ENCODE measurements at regions not wholly inside any gene's neighbourhood (a gene's known extent, or its start where the extent isn't known, plus 50 kb on each side); places are given as distances from the start of the nearest gene placed in this dataset.

DNA sequence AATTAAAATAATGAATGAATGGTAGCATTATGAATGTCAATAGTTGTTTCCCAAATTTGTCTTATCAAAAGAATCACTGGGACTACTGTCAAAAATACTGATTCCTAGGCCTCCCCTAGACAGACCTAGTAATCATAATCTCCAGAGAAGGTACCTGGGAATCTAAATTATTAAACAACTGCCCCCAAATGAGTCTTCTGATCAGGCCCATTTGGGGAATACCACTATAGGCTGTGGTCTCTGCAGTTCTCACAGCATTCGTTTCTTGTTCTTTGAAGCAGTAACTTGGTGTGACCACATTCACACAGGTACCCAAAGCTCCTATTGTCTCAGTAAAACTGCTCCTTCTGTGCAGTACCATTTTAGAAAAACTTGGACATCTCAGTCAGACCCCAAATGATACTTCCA, 230.9 kb downstream of the PIK3R1 start:
- Mint-ChIP-seq H3K27ac (no peak overlapping the region), H3K4me1 (no peaks in the 10 kb centered on the region), H3K4me3 (no peak overlapping the region), H3K27me3 (peaks cover 4% of the 10 kb centered on the region), H3K9me3 (ENCODE audit: insufficient read depth) (no peaks in the 10 kb centered on the region)
- Histone ChIP-seq H3K4me2 (replicated peaks; ENCODE audit: low read depth, low read length, poor library complexity, severe bottlenecking) (no peak overlapping the region), H3K4me1 (ENCODE audit: control insufficient read depth in 2 of 2, insufficient read depth in 2 of 2, low read length in 2 of 2) (no peaks in the 10 kb centered on the region), H3K9me3 (ENCODE audit: control extremely low read depth in 1 of 3, control insufficient read depth in 2 of 3, insufficient read depth in 1 of 3, low read length in 2 of 3) (no peaks in the 10 kb centered on the region), H3K27me3 (replicated peaks in 1 of 4; ENCODE audit: control extremely low read depth in 1 of 4, control insufficient read depth in 3 of 4, insufficient read depth in 4 of 4, low read length in 3 of 4) (no peaks in the 10 kb centered on the region), H3K9ac (ENCODE audit: low read length) (no peak overlapping the region), H4K20me1 (ENCODE audit: control insufficient read depth, insufficient read depth, low read length, poor library complexity, severe bottlenecking) (no peaks in the 10 kb centered on the region), H3K4me3 (ENCODE audit: control extremely low read depth in 1 of 5, extremely low read depth in 1 of 5, insufficient read depth in 1 of 5, low read depth in 2 of 5, low read length in 4 of 5) (no peak overlapping the region), H3K79me2 (ENCODE audit: control insufficient read depth, insufficient read depth, low read length) (no peaks in the 10 kb centered on the region), H3K27ac (ENCODE audit: low read length in 2 of 2) (no peak overlapping the region), H3K36me3 (replicated peaks in 1 of 2; ENCODE audit: control extremely low read depth in 1 of 2, control insufficient read depth in 1 of 2, extremely low read depth in 1 of 2, insufficient read depth in 2 of 2, low read length in 1 of 2) (no peaks in the 10 kb centered on the region), H2AFZ (ENCODE audit: insufficient read depth, low read depth, low read length, poor library complexity, severe bottlenecking) (no peak overlapping the region)
- WGBS (ENCODE audit: insufficient coverage), result 25% methylated on average over 1 of the region's 1 CpG
- ATAC-seq (ENCODE audit: low read depth) (no peak), DNase-seq (no peak)
- no peak for TF ChIP-seq EZH2 (IDR thresholded peaks at IDR 0.05; ENCODE audit: borderline replicate concordance, insufficient read depth, low read depth, low read length, poor library complexity, severe bottlenecking)
- TF ChIP-seq, protein P1, sequence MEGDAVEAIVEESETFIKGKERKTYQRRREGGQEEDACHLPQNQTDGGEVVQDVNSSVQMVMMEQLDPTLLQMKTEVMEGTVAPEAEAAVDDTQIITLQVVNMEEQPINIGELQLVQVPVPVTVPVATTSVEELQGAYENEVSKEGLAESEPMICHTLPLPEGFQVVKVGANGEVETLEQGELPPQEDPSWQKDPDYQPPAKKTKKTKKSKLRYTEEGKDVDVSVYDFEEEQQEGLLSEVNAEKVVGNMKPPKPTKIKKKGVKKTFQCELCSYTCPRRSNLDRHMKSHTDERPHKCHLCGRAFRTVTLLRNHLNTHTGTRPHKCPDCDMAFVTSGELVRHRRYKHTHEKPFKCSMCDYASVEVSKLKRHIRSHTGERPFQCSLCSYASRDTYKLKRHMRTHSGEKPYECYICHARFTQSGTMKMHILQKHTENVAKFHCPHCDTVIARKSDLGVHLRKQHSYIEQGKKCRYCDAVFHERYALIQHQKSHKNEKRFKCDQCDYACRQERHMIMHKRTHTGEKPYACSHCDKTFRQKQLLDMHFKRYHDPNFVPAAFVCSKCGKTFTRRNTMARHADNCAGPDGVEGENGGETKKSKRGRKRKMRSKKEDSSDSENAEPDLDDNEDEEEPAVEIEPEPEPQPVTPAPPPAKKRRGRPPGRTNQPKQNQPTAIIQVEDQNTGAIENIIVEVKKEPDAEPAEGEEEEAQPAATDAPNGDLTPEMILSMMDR (IDR thresholded peaks at IDR 0.05), result no peak
- CTCF ChIA-PET, result interaction anchor here (4.5 kb wide), 1 partner anchor 15 kb away, joined by 29 read pairs; no protein-coding TSS in a partner anchor
- intact Hi-C loops (cut with micrococcal nuclease), result no loop called here
- POLR2A ChIA-PET, result no interaction called here

DNA sequence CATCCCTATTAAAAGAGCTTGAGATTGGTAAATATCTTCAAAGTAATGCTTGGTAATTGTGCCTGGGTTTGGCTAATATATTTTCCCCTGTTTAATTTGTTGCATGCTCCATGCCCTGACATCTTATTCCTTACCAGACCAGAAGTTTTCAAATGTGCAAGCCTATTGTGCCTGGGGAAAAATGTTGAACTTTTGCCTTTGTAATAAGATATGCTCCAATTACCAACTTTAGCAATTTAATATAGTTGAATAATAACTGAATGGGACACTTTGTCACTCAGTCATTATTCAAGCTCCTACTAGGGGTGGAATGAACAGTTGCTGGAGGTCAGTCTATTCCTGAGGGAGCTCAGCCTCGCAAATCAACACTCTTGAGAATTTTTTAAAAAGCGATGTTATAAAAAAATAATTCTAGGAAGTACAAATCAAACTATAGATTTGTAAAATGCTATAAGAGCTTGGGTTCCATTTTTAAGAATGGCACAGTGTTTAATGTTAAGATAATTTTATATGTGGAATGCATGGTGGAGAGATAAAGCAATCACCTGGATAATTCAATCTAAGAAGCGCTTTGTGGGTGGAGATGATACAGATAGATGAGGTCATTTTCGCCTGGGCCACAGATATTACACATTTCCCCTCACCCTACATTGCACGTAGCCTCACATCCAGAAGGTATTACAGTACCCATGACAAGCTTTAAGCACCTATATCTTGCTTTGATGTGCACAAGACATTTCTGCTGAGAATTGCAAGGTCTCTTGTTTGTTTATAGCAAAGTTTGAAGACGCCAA, 231.8 kb downstream of the PIK3R1 start:
- no peaks in the 10 kb centered on the region for H3K4me1 ChIP-seq (ENCODE audit: control insufficient read depth in 2 of 2, insufficient read depth in 2 of 2, low read length in 2 of 2)
- ATAC-seq (ENCODE audit: low read depth) (no peak), DNase-seq (no peak)
- WGBS (ENCODE audit: insufficient coverage), result 100% methylated on average over 1 of the region's 6 CpGs
- no peaks in the 10 kb centered on the region for H4K20me1 ChIP-seq (ENCODE audit: control insufficient read depth, insufficient read depth, low read length, poor library complexity, severe bottlenecking)
- H3K9ac ChIP-seq (ENCODE audit: low read length), result no peak overlapping the region
- H3K9me3 Mint-ChIP-seq (ENCODE audit: insufficient read depth), result no peaks in the 10 kb centered on the region
- H3K4me2 ChIP-seq (replicated peaks; ENCODE audit: low read depth, low read length, poor library complexity, severe bottlenecking), result no peak overlapping the region
- H3K4me3 Mint-ChIP-seq, result no peak overlapping the region
- H3K27ac Mint-ChIP-seq, result no peak overlapping the region
- H3K4me3 ChIP-seq (ENCODE audit: control extremely low read depth in 1 of 5, extremely low read depth in 1 of 5, insufficient read depth in 1 of 5, low read depth in 2 of 5, low read length in 4 of 5), result no peak overlapping the region
- H3K9me3 ChIP-seq (ENCODE audit: control extremely low read depth in 1 of 3, control insufficient read depth in 2 of 3, insufficient read depth in 1 of 3, low read length in 2 of 3), result no peaks in the 10 kb centered on the region
- CTCF ChIA-PET, result interaction anchor here (4.5 kb wide), 1 partner anchor 14 kb away, joined by 29 read pairs; no protein-coding TSS in a partner anchor
- intact Hi-C loops (cut with micrococcal nuclease), result no loop called here
- no peak overlapping the region for H3K27ac ChIP-seq (ENCODE audit: low read length in 2 of 2)
- POLR2A ChIA-PET, result no interaction called here
- no peaks in the 10 kb centered on the region for H3K4me1 Mint-ChIP-seq
- H3K79me2 ChIP-seq (ENCODE audit: control insufficient read depth, insufficient read depth, low read length), result no peaks in the 10 kb centered on the region
- TF ChIP-seq, protein P1 (IDR thresholded peaks at IDR 0.05), result no peak
- no peak for TF ChIP-seq EZH2 (IDR thresholded peaks at IDR 0.05; ENCODE audit: borderline replicate concordance, insufficient read depth, low read depth, low read length, poor library complexity, severe bottlenecking)
- no peaks in the 10 kb centered on the region for H3K36me3 ChIP-seq (replicated peaks in 1 of 2; ENCODE audit: control extremely low read depth in 1 of 2, control insufficient read depth in 1 of 2, extremely low read depth in 1 of 2, insufficient read depth in 2 of 2, low read length in 1 of 2)
- H2AFZ ChIP-seq (ENCODE audit: insufficient read depth, low read depth, low read length, poor library complexity, severe bottlenecking), result no peak overlapping the region
- peaks cover 4% of the 10 kb centered on the region for H3K27me3 Mint-ChIP-seq
- no peaks in the 10 kb centered on the region for H3K27me3 ChIP-seq (replicated peaks in 1 of 4; ENCODE audit: control extremely low read depth in 1 of 4, control insufficient read depth in 3 of 4, insufficient read depth in 4 of 4, low read length in 3 of 4)
